Dedifferentiated amniotic fluid mesenchymal stem cell (primary cell): ENCODE measurements at regions not wholly inside any gene's neighbourhood (a gene's known extent, or its start where the extent isn't known, plus 50 kb on each side); places are given as distances from the start of the nearest gene placed in this dataset.

Experiments
- DNase-seq: peaks from one replicate; pipeline ENCODE4 v3.0.0-alpha.2; 2016; ENCODE audit errors: extremely low spot score

GRCh38 chr7:52146871-52147634, 830.4 kb upstream of the COBL start:
- DNase-seq: no peak

GRCh38 chr7:52143219-52143618, 826.6 kb upstream of the COBL start:
- no peak for DNase-seq

GRCh38 chr7:52140851-52141250, 824.2 kb upstream of the COBL start:
- DNase-seq: no peak

DNA sequence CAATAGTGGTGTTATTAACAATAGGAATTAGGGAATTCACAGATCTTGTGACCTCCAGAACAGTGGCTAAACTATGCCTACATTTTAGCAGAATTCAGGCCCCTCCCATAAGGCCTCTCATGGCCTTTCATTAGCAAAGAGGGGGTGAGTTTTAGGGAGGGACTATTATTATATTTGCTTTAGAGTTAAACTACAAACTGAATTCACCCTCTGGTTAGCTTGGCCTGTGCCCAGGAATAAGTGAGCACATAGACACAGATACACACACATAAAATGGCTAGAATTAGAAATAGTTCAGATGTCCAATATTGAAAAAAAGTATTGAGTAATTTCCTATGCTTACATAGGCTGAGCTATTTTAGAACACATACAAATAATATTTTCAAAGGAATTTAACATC, 818.8 kb upstream of the COBL start:
- no peak for DNase-seq

DNA sequence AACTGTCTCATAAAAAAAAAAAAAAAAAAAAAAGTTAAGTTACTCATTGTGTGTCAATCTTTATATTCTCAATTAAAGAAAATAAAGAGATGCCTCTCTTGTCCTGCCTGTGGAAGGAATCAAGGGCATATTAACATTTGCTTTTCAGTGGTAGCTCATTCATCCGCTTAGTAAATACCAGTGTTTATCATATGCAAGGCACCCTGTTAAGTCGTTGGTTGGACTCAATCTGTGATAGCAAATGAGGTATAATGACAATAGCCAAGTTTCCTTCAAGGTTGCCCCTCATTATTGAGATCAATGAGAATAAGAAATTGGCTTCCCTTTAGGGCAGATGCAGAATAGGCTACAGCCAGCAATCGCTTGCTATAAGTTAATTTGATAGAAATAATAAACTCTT, 812.7 kb upstream of the COBL start:
- no peak for DNase-seq

DNA sequence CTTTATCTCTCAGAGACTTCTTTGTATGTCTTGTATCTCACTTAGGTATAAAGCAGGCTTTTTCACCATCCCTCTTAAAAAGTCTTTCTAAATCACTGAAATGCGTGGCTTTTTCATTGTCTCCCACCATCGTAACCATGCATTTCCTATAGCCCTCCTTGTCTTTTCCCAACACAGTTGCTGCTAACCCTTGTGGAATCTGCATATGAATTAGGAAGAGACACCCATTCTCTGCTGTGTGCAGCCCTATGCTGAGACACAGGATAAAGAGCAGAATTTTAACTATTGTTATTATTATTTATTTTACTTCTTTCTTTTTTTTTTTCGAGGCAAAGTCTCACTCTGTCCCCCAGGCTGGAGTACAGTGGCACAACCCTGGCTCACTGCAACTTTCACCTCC, 804.3 kb upstream of the COBL start:
- DNase-seq: no peak

DNA sequence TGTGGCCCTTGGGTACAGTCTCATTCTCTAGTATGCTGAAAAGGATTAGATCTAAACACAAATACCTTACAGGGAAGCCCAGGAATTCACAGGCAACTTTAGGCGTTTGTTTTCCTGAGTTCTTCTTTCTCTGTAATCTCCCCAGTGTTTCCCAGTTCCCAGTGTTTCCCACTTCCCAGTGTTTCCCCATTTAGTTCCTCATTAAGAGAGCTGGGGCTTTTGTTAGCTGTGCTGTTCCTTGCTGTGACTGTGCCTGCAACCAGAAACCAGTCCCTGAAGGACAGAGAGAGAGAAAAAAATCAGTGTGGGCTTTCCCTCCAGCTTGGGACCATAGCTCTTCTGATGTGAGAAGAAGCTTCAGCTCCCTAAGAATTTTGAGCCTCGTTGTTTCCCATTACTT, 802.9 kb upstream of the COBL start:
- DNase-seq: no peak

- no peak for DNase-seq
Measured at GRCh38 chr7:52114509-52114908, 797.9 kb upstream of the COBL start.

- no peak for DNase-seq
Measured at GRCh38 chr7:52114056-52114455, 797.4 kb upstream of the COBL start.

DNA sequence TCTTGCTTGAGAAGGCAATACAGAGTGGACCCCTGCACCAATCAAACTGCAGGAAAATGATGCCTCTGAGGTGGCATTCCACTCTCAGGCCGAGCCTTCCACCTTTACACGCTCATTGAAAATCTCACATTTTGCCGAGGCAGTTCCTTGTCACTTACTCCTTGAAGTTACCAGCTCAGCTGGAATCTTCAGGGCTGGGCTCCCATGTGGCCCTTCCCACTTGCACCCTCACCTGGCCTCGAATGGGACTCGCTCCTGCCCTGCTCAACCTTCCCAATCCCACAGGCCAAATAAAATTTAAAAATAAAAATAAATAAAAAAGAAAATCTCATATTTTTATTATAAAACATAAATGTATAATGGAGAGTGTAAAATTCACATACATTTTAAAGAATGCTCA, 790.7 kb upstream of the COBL start:
- DNase-seq: no peak

DNA sequence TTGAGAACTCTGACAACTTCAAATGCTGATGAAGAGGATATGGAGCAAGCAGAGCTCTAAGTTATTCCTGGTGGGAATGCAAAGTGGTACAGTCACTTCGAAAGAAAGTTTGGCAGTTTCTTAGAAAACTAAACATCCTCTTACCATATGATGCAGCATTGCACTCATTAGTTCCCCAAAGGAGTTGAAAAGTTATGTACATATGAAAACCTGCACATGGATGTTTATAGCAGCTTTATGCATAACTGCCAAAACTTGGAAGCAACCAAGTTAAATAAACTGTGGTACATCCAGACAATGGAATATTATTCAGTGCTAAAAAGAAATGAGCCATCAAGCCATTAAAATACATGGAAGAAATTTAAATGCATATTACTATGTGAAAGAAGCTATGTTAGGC, 779.3 kb upstream of the COBL start:
- no peak for DNase-seq

- no peak for DNase-seq
Measured at GRCh38 chr7:52091996-52092395, 775.4 kb upstream of the COBL start.

DNA sequence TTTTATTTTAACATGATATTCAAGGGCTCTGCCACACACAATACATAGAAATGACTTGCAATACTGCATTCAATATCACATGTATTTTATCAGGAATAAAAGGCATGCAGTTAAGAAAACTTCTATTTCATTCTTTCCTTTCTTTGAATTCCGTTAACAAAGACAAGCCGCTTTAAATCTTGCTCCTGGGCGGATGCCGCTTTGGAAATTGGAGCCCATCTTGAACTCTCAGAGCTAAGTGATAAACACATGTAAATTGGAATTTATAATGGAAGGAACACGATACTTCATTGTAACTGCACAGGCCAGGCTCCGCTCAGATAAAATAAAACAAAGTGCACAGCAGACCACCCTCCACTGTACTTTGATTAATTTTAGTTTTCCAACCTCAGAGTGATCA, 774.5 kb upstream of the COBL start:
- DNase-seq: no peak

DNA sequence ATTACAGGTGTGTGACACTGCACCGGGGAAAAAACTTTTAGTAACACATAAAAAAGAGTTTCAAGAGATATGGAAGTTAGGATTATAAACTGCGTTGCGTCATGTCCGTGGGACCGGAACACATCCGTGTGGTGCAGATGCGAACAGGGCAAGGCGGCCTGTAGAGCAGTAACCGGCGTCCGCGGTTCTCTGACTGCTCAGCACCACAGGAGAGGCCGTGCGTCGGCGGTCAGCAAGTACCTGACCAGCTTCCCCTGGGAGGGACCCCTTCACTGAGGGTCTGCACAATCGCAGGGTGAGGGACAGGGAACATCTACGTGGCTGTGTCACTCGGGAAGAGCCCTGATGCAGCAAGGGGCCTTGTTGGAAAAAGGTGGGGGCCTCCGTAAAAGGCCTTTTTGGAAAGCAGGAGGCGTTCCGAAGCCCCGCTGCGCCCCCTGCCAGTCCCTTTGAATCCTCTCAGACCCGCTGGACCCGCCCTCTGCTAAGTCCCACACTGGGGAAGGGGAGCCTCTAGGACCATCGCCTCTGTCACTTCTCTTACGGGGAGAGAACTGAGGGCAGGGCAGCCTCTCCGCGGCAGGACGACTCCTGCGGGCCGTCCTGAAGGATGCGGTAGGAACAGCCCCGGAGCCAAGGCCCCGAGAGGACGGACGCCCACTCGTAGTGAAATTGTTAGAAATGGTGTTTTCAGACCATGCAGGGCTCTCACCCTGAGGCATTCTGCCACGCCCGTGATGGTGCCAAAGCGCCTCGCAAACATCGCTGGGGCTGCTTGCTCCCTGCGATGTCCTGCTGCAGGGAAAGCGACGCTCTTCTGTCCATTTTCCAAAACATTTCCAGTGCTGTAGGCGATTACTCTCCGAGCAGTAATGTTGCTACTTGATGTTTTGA, 771.6 kb upstream of the COBL start:
- no peak for DNase-seq

DNA sequence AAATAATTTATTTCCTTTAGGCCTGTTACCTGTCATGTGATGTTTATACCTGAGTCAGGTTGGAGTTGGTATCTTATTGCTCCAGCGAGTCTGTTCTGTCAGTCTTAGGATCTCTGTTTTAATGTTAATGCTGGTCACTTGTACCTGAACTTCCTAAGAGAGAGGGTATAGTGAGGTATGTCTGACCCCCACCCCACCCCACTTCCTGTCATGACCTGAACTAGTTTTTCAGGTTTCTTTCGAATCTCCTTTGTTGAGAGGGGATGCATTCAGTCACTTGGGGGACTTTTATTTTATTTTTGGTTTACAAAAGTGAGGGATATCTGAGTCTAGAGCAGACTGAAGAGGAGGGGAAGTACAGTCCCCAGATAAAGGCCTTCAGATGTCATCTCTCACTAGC, 769.0 kb upstream of the COBL start:
- no peak for DNase-seq

- no peak for DNase-seq
Measured at GRCh38 chr7:52080493-52080892, 763.9 kb upstream of the COBL start.

DNA sequence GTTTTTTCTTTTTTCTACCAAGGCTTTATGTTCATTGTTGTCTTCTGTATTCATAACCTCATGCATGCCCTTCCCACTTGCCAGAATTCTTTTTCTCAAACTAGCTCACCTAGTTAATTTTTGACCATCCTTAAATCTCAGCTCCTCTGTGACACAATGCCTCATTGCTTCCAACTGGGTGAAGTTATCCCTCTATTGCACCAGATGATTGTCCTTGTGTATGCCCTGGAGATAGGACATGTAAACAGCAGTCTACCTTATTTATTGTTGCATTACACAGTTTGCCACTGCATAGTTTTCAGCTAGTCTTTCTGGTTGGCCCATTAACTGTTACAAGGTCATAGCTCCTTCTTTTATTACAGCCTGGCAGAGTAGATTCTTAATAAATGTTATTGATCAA, 763.1 kb upstream of the COBL start:
- no peak for DNase-seq

DNA sequence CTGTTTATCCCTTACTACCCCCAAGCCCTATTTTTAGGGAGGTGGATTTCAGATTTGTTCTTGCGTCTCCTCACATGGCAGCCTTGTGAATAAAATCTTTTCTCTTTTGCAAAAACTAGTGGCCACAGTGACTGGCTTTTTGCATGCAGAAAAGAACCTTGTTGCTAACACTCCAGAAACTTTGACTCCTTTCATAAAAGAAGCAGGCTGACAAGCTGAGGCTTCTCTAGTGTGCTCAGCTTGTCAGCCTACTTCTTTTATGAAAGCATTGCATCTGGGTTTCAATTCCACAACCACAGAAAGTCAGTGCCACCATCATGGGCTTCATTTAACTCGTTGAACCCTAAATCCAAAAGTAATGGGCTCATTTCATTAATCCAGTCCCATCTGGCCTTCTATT, 761.0 kb upstream of the COBL start:
- no peak for DNase-seq

GRCh38 chr7:52074912-52075311, 758.3 kb upstream of the COBL start:
- DNase-seq: no peak

GRCh38 chr7:52074071-52074470, 757.5 kb upstream of the COBL start:
- DNase-seq: no peak

GRCh38 chr7:52071744-52072143, 755.1 kb upstream of the COBL start:
- DNase-seq: no peak

DNA sequence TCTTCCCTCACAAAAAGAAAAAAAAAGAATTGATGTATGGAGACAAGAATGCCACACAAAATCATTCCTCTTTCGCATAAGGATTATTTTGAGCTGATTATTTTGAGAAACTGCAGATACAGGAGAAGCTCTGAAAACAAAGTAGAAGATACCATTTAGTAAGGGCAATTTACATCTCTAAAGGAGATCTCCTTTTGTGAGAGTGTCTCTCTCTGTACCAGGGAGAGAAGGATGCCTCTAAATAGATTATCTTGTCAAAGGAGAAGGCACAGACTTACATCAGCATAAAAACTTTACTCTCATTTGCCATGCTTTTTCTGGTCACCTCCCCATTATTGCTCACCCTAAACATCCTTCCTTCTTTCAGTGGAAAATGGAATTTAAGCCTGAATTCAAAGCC, 747.9 kb upstream of the COBL start:
- no peak for DNase-seq

- DNase-seq: no peak
Measured at GRCh38 chr7:52061666-52062065, 745.1 kb upstream of the COBL start.
